ENCODE measurements at regions not wholly inside any gene's neighbourhood (a gene's known extent, or its start where the extent isn't known, plus 50 kb on each side); places are given as distances from the start of the nearest gene placed in this dataset.

DNA sequence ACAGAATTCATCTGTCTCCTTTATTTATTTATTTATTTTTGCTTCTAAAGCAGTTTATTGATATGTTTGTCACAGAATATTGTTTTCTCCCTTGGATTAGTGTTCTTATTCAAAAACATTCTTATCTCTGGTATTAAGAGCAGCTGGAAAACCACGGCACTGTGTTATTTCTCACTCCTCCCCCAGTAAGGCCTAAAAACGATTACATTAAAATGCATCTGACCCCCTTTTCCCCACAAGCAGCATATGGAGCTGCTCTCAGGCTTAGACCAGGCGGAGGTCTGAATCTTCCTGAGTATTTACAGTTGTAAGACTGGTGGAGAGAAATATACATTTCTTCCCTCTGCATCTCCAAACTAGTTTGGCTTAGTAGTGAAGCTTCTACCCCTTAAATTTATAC, 86.8 kb downstream of the HLX start:
- TF ChIP-seq, protein P1, sequence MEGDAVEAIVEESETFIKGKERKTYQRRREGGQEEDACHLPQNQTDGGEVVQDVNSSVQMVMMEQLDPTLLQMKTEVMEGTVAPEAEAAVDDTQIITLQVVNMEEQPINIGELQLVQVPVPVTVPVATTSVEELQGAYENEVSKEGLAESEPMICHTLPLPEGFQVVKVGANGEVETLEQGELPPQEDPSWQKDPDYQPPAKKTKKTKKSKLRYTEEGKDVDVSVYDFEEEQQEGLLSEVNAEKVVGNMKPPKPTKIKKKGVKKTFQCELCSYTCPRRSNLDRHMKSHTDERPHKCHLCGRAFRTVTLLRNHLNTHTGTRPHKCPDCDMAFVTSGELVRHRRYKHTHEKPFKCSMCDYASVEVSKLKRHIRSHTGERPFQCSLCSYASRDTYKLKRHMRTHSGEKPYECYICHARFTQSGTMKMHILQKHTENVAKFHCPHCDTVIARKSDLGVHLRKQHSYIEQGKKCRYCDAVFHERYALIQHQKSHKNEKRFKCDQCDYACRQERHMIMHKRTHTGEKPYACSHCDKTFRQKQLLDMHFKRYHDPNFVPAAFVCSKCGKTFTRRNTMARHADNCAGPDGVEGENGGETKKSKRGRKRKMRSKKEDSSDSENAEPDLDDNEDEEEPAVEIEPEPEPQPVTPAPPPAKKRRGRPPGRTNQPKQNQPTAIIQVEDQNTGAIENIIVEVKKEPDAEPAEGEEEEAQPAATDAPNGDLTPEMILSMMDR (IDR thresholded peaks at IDR 0.05; ENCODE audit: insufficient read depth, low read depth, low read length), result no peak
- no peak for TF ChIP-seq EZH2 (IDR thresholded peaks at IDR 0.05; ENCODE audit: insufficient read depth, low read length)

Data from astrocyte (in vitro differentiated cells and primary cell).